AG10803 (cell line): ENCODE measurements at regions not wholly inside any gene's neighbourhood (a gene's known extent, or its start where the extent isn't known, plus 50 kb on each side); places are given as distances from the start of the nearest gene placed in this dataset.

Experiments
- DNase-seq: peaks from one replicate; pipeline ENCODE4 v3.0.0; 2010; ENCODE audit warnings: low read depth
- H3K4me3 ChIP-seq: 2 replicates; pipeline ENCODE4 v1.5.1; 2011; ENCODE audit warnings: mild to moderate bottlenecking, low read length, control low read depth
- TF ChIP-seq, protein P1 (sequence below): conservative IDR thresholded peaks from 2 replicates; pipeline ENCODE4 v1.5.1; 2011; ENCODE audit warnings: mild to moderate bottlenecking, low read length, control low read depth, inconsistent platforms

GRCh38 chr6:105985816-105986632 lies 100.1 kb upstream of the PRDM1 start:
- DNase-seq, result no peak
- TF ChIP-seq, protein P1, sequence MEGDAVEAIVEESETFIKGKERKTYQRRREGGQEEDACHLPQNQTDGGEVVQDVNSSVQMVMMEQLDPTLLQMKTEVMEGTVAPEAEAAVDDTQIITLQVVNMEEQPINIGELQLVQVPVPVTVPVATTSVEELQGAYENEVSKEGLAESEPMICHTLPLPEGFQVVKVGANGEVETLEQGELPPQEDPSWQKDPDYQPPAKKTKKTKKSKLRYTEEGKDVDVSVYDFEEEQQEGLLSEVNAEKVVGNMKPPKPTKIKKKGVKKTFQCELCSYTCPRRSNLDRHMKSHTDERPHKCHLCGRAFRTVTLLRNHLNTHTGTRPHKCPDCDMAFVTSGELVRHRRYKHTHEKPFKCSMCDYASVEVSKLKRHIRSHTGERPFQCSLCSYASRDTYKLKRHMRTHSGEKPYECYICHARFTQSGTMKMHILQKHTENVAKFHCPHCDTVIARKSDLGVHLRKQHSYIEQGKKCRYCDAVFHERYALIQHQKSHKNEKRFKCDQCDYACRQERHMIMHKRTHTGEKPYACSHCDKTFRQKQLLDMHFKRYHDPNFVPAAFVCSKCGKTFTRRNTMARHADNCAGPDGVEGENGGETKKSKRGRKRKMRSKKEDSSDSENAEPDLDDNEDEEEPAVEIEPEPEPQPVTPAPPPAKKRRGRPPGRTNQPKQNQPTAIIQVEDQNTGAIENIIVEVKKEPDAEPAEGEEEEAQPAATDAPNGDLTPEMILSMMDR, result no peak
- no peak overlapping the region for H3K4me3 ChIP-seq

DNA sequence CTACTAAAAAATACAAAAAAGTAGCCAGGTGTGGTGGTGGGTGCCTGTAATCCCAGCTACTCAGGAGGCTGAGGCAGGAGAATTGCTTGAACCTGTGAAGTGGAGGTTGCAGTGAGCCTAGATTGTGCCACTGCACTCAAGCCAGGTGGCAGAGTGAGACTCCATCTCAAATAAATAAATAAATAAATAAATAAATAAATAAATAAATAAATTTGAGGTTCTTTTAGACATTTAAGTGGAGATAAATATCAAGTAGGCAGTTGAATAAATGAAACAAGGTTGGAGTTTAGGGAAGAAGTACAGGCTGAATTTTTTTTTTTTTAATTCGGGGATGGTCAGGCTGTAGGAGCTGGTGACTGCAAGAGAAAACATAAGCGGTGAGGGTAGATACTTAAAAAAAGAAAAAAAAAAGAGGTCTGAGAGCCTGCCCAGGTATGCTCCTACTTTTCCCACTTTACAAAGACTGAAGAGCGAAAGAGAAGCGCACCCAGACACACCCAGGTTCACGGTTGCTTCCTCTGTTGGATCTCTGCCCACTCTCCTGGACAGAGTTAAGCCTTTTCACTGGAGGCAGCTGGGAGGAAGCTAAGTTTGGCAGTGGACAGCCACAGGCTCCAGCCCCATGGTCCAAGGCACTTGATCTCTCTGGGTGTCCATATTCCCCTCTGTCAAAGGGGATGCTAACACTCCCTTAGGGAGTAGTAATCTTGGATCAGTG lies 100.9 kb upstream of the PRDM1 start:
- no peak for DNase-seq
- no peak overlapping the region for H3K4me3 ChIP-seq
- TF ChIP-seq, protein P1, result no peak

- H3K4me3 ChIP-seq, result no peak overlapping the region
- DNase-seq, result no peak
- TF ChIP-seq, protein P1, result no peak
These were observed 102.4 kb upstream of the PRDM1 start for GRCh38 chr6:105983763-105984162.

DNA sequence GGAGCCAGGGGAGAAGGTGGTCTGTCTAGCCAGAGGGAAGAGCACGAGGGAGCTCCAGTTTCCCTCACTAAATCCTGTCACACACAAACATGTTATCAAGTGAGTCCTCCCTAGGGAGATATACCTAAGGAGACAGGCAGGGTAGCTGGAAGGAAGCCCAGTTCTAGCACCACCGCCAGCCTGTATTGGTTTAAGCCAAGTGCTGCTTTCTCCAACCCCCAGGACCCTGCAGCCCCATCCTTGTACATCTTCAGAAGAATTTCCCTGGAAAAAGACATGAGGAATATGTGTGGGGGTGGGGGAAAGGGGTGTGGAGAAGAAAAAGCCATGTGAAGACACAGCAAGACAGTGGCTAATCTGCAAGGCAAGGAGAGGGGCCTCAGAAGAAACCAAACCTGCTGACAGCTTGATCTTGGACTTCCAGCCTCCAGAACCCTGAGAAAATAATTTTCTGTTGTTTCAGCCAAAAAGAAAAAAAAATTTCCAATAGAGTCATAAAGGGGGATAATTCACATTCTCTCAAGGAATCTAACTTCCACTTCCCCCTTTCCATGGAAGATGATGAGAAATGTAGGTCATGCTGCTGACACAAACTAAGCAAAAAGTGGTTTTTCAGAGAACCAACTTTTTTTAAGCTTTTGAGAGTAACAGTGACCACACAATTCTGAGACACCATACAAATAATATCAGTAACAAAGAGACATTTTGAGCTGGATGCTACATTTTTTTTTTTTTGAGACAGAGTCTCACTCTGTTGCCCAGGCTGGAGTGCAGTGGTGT lies 103.2 kb upstream of the PRDM1 start:
- TF ChIP-seq, protein P1, result no peak
- H3K4me3 ChIP-seq, result no peak overlapping the region
- DNase-seq, result no peak

GRCh38 chr6:105981888-105982358 lies 104.2 kb upstream of the PRDM1 start:
- no peak for DNase-seq
- H3K4me3 ChIP-seq, result no peak overlapping the region
- TF ChIP-seq, protein P1, result no peak

- H3K4me3 ChIP-seq, result peak overlapping the region; percentile 46
- DNase-seq, result no peak
- TF ChIP-seq, protein P1, result no peak
These were observed 104.9 kb upstream of the PRDM1 start for GRCh38 chr6:105981002-105981887.
